ENCODE measurements at regions not wholly inside any gene's neighbourhood (a gene's known extent, or its start where the extent isn't known, plus 50 kb on each side); places are given as distances from the start of the nearest gene placed in this dataset.

- POLR2A ChIA-PET: no interaction called here
- H3K4me1 Mint-ChIP-seq: no peaks in the 10 kb centered on the region
- H3K27ac Mint-ChIP-seq: no peak overlapping the region
Observed at GRCh38 chr13:106032441-106032840, 503.0 kb downstream of the EFNB2 start.

GRCh38 chr13:106029676-106030290 lies 505.7 kb downstream of the EFNB2 start:
- H3K4me3 Mint-ChIP-seq: no peak overlapping the region
- POLR2A ChIA-PET: no interaction called here
- ATAC-seq: no peak

More at GRCh38 chr13:106032441-106032840, 503.0 kb downstream of the EFNB2 start:
- DNase-seq: no peak
- Mint-ChIP-seq H3K27me3 (peaks cover 0 to 7% (median 2%) of the 10 kb centered on the region in 5 donors), H3K9me3 (peaks cover 0 to 3% (median 0%) of the 10 kb centered on the region in 9 donors), H3K4me3 (no peak overlapping the region), H3K36me3 (no peaks in the 10 kb centered on the region)
- ATAC-seq: no peak

GRCh38 chr13:106028911-106029310 lies 506.6 kb downstream of the EFNB2 start:
- H3K4me3 Mint-ChIP-seq: no peak overlapping the region
- no peak overlapping the region for H3K27ac Mint-ChIP-seq
- POLR2A ChIA-PET: no interaction called here
- peaks cover 0 to 4% (median 0%) of the 10 kb centered on the region in 9 donors for H3K9me3 Mint-ChIP-seq
- no peak for ATAC-seq
- no peaks in the 10 kb centered on the region for H3K36me3 Mint-ChIP-seq
- peaks cover 0 to 2% (median 0%) of the 10 kb centered on the region in 5 donors for H3K27me3 Mint-ChIP-seq
- H3K4me1 Mint-ChIP-seq: no peaks in the 10 kb centered on the region
- DNase-seq: no peak

More at GRCh38 chr13:106029676-106030290, 505.7 kb downstream of the EFNB2 start:
- Mint-ChIP-seq H3K4me1 (no peaks in the 10 kb centered on the region), H3K27me3 (peaks cover 0 to 3% (median 1%) of the 10 kb centered on the region in 5 donors), H3K27ac (no peak overlapping the region), H3K9me3 (peaks cover 0 to 4% (median 0%) of the 10 kb centered on the region in 9 donors), H3K36me3 (no peaks in the 10 kb centered on the region)
- DNase-seq: no peak

- no peak overlapping the region for H3K27ac Mint-ChIP-seq
- ATAC-seq (no peak), DNase-seq (no peak)
- H3K36me3 Mint-ChIP-seq: no peaks in the 10 kb centered on the region
- H3K27me3 Mint-ChIP-seq: peaks cover 0 to 6% (median 3%) of the 10 kb centered on the region in 5 donors
- peaks cover 0 to 12% (median 0%) of the 10 kb centered on the region in 9 donors for H3K9me3 Mint-ChIP-seq
- POLR2A ChIA-PET: no interaction called here
- no peak overlapping the region for H3K4me3 Mint-ChIP-seq
- no peaks in the 10 kb centered on the region for H3K4me1 Mint-ChIP-seq
Observed at GRCh38 chr13:106011600-106011999, 523.9 kb downstream of the EFNB2 start.

- peaks cover 0 to 6% (median 3%) of the 10 kb centered on the region in 5 donors for H3K27me3 Mint-ChIP-seq
- DNase-seq (no peak), ATAC-seq (no peak)
- H3K4me3 Mint-ChIP-seq: no peak overlapping the region
- H3K27ac Mint-ChIP-seq: no peak overlapping the region
- peaks cover 0 to 12% (median 0%) of the 10 kb centered on the region in 9 donors for H3K9me3 Mint-ChIP-seq
- no peaks in the 10 kb centered on the region for H3K36me3 Mint-ChIP-seq
- POLR2A ChIA-PET: no interaction called here
- H3K4me1 Mint-ChIP-seq: no peaks in the 10 kb centered on the region
Observed at GRCh38 chr13:106010836-106011235, 524.6 kb downstream of the EFNB2 start.

- POLR2A ChIA-PET: no interaction called here
- DNase-seq (no peak), ATAC-seq (no peak)
- no peak overlapping the region for H3K27ac Mint-ChIP-seq
- peaks cover 0 to 6% (median 0%) of the 10 kb centered on the region in 9 donors for H3K9me3 Mint-ChIP-seq
- no peaks in the 10 kb centered on the region for H3K4me1 Mint-ChIP-seq
- no peak overlapping the region for H3K4me3 Mint-ChIP-seq
- peaks cover 0 to 7% (median 5%) of the 10 kb centered on the region in 5 donors for H3K27me3 Mint-ChIP-seq
- no peaks in the 10 kb centered on the region for H3K36me3 Mint-ChIP-seq
Observed at GRCh38 chr13:106008540-106008939, 526.9 kb downstream of the EFNB2 start.

- Mint-ChIP-seq H3K36me3 (no peaks in the 10 kb centered on the region), H3K4me1 (no peaks in the 10 kb centered on the region), H3K9me3 (peaks cover 0 to 6% (median 0%) of the 10 kb centered on the region in 9 donors), H3K27me3 (peaks cover 0 to 7% (median 3%) of the 10 kb centered on the region in 5 donors), H3K4me3 (no peak overlapping the region), H3K27ac (no peak overlapping the region)
- POLR2A ChIA-PET: no interaction called here
- ATAC-seq (no peak), DNase-seq (no peak)
Observed at GRCh38 chr13:106007156-106007555, 528.3 kb downstream of the EFNB2 start.

GRCh38 chr13:106003651-106004050 lies 531.8 kb downstream of the EFNB2 start:
- DNase-seq (no peak), ATAC-seq (no peak)
- POLR2A ChIA-PET: no interaction called here
- H3K9me3 Mint-ChIP-seq: peaks cover 0 to 10% (median 4%) of the 10 kb centered on the region in 9 donors
- no peak overlapping the region for H3K27ac Mint-ChIP-seq
- H3K4me1 Mint-ChIP-seq: peaks cover 0 to under 1% (median 0%) of the 10 kb centered on the region in 4 donors
- peaks cover 0 to 7% (median 3%) of the 10 kb centered on the region in 5 donors for H3K27me3 Mint-ChIP-seq
- H3K4me3 Mint-ChIP-seq: no peak overlapping the region
- H3K36me3 Mint-ChIP-seq: peaks cover 0 to 3% (median 0%) of the 10 kb centered on the region in 3 donors

GRCh38 chr13:106001443-106001842 lies 534.0 kb downstream of the EFNB2 start:
- H3K4me3 Mint-ChIP-seq: no peak overlapping the region

GRCh38 chr13:105997581-105998550 lies 537.6 kb downstream of the EFNB2 start:
- Mint-ChIP-seq H3K4me1 (peaks cover 0 to 2% (median 0%) of the 10 kb centered on the region in 4 donors), H3K4me3 (no peak overlapping the region), H3K27ac (no peak overlapping the region), H3K36me3 (peaks cover 0 to 6% (median 0%) of the 10 kb centered on the region in 3 donors), H3K9me3 (peaks cover 0 to 12% (median 4%) of the 10 kb centered on the region in 9 donors), H3K27me3 (peaks cover 0 to 19% (median 0%) of the 10 kb centered on the region in 5 donors)
- POLR2A ChIA-PET: no interaction called here
- ATAC-seq: no peak
- no peak for DNase-seq

More at GRCh38 chr13:106001443-106001842, 534.0 kb downstream of the EFNB2 start:
- ATAC-seq (no peak), DNase-seq (no peak)
- POLR2A ChIA-PET: no interaction called here
- no peak overlapping the region for H3K27ac Mint-ChIP-seq
- H3K27me3 Mint-ChIP-seq: peaks cover 0 to 11% (median 0%) of the 10 kb centered on the region in 5 donors
- peaks cover 0 to 6% (median 0%) of the 10 kb centered on the region in 3 donors for H3K36me3 Mint-ChIP-seq
- H3K4me1 Mint-ChIP-seq: peaks cover 0 to 2% (median 0%) of the 10 kb centered on the region in 4 donors
- H3K9me3 Mint-ChIP-seq: peaks cover 0 to 12% (median 4%) of the 10 kb centered on the region in 9 donors

- peaks cover 0 to 4% (median 0%) of the 10 kb centered on the region in 4 donors for H3K4me1 Mint-ChIP-seq
- POLR2A ChIA-PET: no interaction called here
- H3K36me3 Mint-ChIP-seq: peaks cover 0 to 6% (median 0%) of the 10 kb centered on the region in 3 donors
- H3K9me3 Mint-ChIP-seq: peaks cover 0 to 12% (median 4%) of the 10 kb centered on the region in 9 donors
- no peak overlapping the region for H3K27ac Mint-ChIP-seq
- H3K4me3 Mint-ChIP-seq: no peak overlapping the region
- DNase-seq (no peak), ATAC-seq (no peak)
- H3K27me3 Mint-ChIP-seq: peaks cover 0 to 22% (median 0%) of the 10 kb centered on the region in 5 donors
Observed at GRCh38 chr13:105996391-105997025, 539.0 kb downstream of the EFNB2 start.

- no peak overlapping the region for H3K27ac Mint-ChIP-seq
- H3K27me3 Mint-ChIP-seq: peaks cover 0 to 22% (median 2%) of the 10 kb centered on the region in 5 donors
- no peak overlapping the region for H3K4me3 Mint-ChIP-seq
- ATAC-seq (no peak), DNase-seq (no peak)
- peaks cover 0 to 4% (median 0%) of the 10 kb centered on the region in 4 donors for H3K4me1 Mint-ChIP-seq
- peaks cover 0 to 6% (median 0%) of the 10 kb centered on the region in 3 donors for H3K36me3 Mint-ChIP-seq
- POLR2A ChIA-PET: no interaction called here
- H3K9me3 Mint-ChIP-seq: peaks cover 0 to 10% (median 0%) of the 10 kb centered on the region in 9 donors
Observed at GRCh38 chr13:105994340-105994739, 541.1 kb downstream of the EFNB2 start.

Measured in naive thymus-derived CD8-positive, alpha-beta T cell (primary cell).